ENCODE measurements at regions not wholly inside any gene's neighbourhood (a gene's known extent, or its start where the extent isn't known, plus 50 kb on each side); places are given as distances from the start of the nearest gene placed in this dataset.

GRCh38 chr15:60057554-60057953 lies 53.4 kb downstream of the FOXB1 start:
- no peaks in the 10 kb centered on the region for H3K4me1 ChIP-seq (ENCODE audit: insufficient read depth)
- no peak overlapping the region for H3K4me3 ChIP-seq
- no peaks in the 10 kb centered on the region for H3K36me3 ChIP-seq (ENCODE audit: insufficient read depth)
- H3K79me2 ChIP-seq (replicated peaks; ENCODE audit: insufficient read depth) = no peaks in the 10 kb centered on the region
- H4K20me1 ChIP-seq (replicated peaks; ENCODE audit: insufficient read depth) = no peaks in the 10 kb centered on the region
- peaks cover 1% of the 10 kb centered on the region for H3K27me3 Mint-ChIP-seq (ENCODE audit: insufficient read depth, low read depth, poor library complexity)
- TF ChIP-seq POLR2AphosphoS5 (IDR thresholded peaks at IDR 0.05; ENCODE audit: low read depth) (no peak), ZNF114 (CRISPR knock-in tag; IDR thresholded peaks at IDR 0.05) (no peak), REST (IDR thresholded peaks at IDR 0.05; ENCODE audit: unreplicated experiment) (no peak), EZH2phosphoT487 (IDR thresholded peaks at IDR 0.05; ENCODE audit: unreplicated experiment) (no peak), NANOG (IDR thresholded peaks at IDR 0.05; ENCODE audit: borderline replicate concordance) (no peak), ETS1 (IDR thresholded peaks at IDR 0.05) (no peak), CREB1 (CRISPR knock-in tag; IDR thresholded peaks at IDR 0.05; ENCODE audit: low read depth) (no peak), CTCF (conservative IDR thresholded peaks at IDR 0.05; ENCODE audit: low read depth in 2 of 2) (no peak)
- peaks cover 12% of the 10 kb centered on the region for H3K36me3 Mint-ChIP-seq (ENCODE audit: low read depth)
- no peak overlapping the region for H3K27ac Mint-ChIP-seq
- 0 out of 2 replicates have a peak overlapping the region, but pooled peaks have one; percentile 23 for H2AFZ ChIP-seq
- H3K27ac ChIP-seq (ENCODE audit: low read depth) = no peak overlapping the region
- H3K9me2 ChIP-seq (ENCODE audit: insufficient read depth) = no peaks in the 10 kb centered on the region; the same call in 1 of the 2 replicates
- H3K4me2 ChIP-seq = no peak overlapping the region
- H3K9me3 Mint-ChIP-seq = peaks cover 13% of the 10 kb centered on the region
- ATAC-seq (no peak), DNase-seq (ENCODE audit: low spot score) (no peak)
- no peaks in the 10 kb centered on the region for H3K4me1 Mint-ChIP-seq
- no peaks in the 10 kb centered on the region for H3F3A ChIP-seq (replicated peaks; ENCODE audit: low read depth)
- H3K4me3 Mint-ChIP-seq = no peak overlapping the region
- H3K27me3 ChIP-seq (ENCODE audit: insufficient read depth) = no peaks in the 10 kb centered on the region

GRCh38 chr15:60059186-60059585 lies 55.1 kb downstream of the FOXB1 start:
- H3K4me3 Mint-ChIP-seq = no peak overlapping the region
- Histone ChIP-seq H3K79me2 (replicated peaks; ENCODE audit: insufficient read depth) (no peaks in the 10 kb centered on the region), H2AFZ (no peak overlapping the region), H3F3A (replicated peaks; ENCODE audit: low read depth) (no peaks in the 10 kb centered on the region), H3K4me3 (no peak overlapping the region), H3K4me2 (no peak overlapping the region), H3K27ac (ENCODE audit: low read depth) (no peak overlapping the region), H4K20me1 (replicated peaks; ENCODE audit: insufficient read depth) (no peaks in the 10 kb centered on the region), H3K4me1 (ENCODE audit: insufficient read depth) (no peaks in the 10 kb centered on the region), H3K9me2 (ENCODE audit: insufficient read depth) (no peaks in the 10 kb centered on the region; the same call in 1 of the 2 replicates), H3K36me3 (ENCODE audit: insufficient read depth) (no peaks in the 10 kb centered on the region), H3K27me3 (ENCODE audit: insufficient read depth) (no peaks in the 10 kb centered on the region)
- peaks cover 1% of the 10 kb centered on the region for H3K27me3 Mint-ChIP-seq (ENCODE audit: insufficient read depth, low read depth, poor library complexity)
- H3K27ac Mint-ChIP-seq = no peak overlapping the region
- ATAC-seq (no peak), DNase-seq (ENCODE audit: low spot score) (no peak)
- H3K36me3 Mint-ChIP-seq (ENCODE audit: low read depth) = peaks cover 12% of the 10 kb centered on the region
- peaks cover 13% of the 10 kb centered on the region for H3K9me3 Mint-ChIP-seq
- H3K4me1 Mint-ChIP-seq = no peaks in the 10 kb centered on the region
- no peak for TF ChIP-seq EZH2phosphoT487 (IDR thresholded peaks at IDR 0.05; ENCODE audit: unreplicated experiment)
- no peak for TF ChIP-seq ZNF114 (CRISPR knock-in tag; IDR thresholded peaks at IDR 0.05)
- no peak for TF ChIP-seq ZNF462 (CRISPR knock-in tag; IDR thresholded peaks at IDR 0.05)
- TF ChIP-seq JUNB (IDR thresholded peaks at IDR 0.05; ENCODE audit: unreplicated experiment) = no peak
- no peak for TF ChIP-seq POLR2AphosphoS5 (IDR thresholded peaks at IDR 0.05; ENCODE audit: low read depth)
